Stimulated activated CD4-positive, alpha-beta T cell treated with anti-CD3 and anti-CD28 coated beads, Interleukin-15, amount 100 ng/mL, for 1 hour (primary cell): ENCODE measurements at regions not wholly inside any gene's neighbourhood (a gene's known extent, or its start where the extent isn't known, plus 50 kb on each side); places are given as distances from the start of the nearest gene placed in this dataset.

Experiments
- DNase-seq, 2 donors: peaks; one replicate each; pipeline ENCODE4 v3.0.0-alpha.2; 2020; ENCODE audit warnings: low read depth in 1 of 2, low spot score in 1 of 2

GRCh38 chr1:229221106-229222019 lies 49.5 kb upstream of the RAB4A start:
- DNase-seq = no peak
